ENCODE measurements at regions not wholly inside any gene's neighbourhood (a gene's known extent, or its start where the extent isn't known, plus 50 kb on each side); places are given as distances from the start of the nearest gene placed in this dataset.

- H3K9me3 ChIP-seq (ENCODE audit: low read length): no peaks in the 10 kb centered on the region
- ChIA-PET CTCF (ENCODE audit: low intra/inter-chr PET ratio, low total read pairs) (no interaction called here), POLR2A (no interaction called here)
- peaks cover 0 to 28% of the 10 kb centered on the region in 2 experiments; a peak in 3 of 5 replicates for H3K27me3 ChIP-seq (ENCODE audit: control insufficient read depth in 1 of 2, insufficient read depth in 2 of 2, low read length in 2 of 2)
- H3K27ac ChIP-seq (ENCODE audit: extremely low read length, insufficient read depth, low read length): no peak overlapping the region
- no peaks in the 10 kb centered on the region for H4K20me1 ChIP-seq (ENCODE audit: insufficient read depth, low read length)
- in situ Hi-C loops (cut with HindIII; ENCODE audit: extremely low pct_ligation_motif_present, low pct_unique_long_range_greater_than_20kb) (loop anchor here (5.0 kb wide), 1 partner anchor 691 kb away; the partner anchor contains the start of gene HOXD8), intact Hi-C loops (cut with micrococcal nuclease; ENCODE audit: unreplicated experiment) (loop anchor here (10.0 kb wide), 1 partner anchor 164 kb away; no protein-coding TSS in a partner anchor)
- no peaks in the 10 kb centered on the region for H3K79me2 ChIP-seq (ENCODE audit: insufficient read depth, low read length)
- no peak overlapping the region for H2AFZ ChIP-seq (ENCODE audit: low read length)
- no peaks in the 10 kb centered on the region for H3K36me3 ChIP-seq (replicated peaks in 1 of 2; ENCODE audit: control insufficient read depth in 1 of 2, insufficient read depth in 2 of 2, low read length in 2 of 2)
- whole genome bisulfite sequencing (ENCODE audit: low lambda C conversion rate): 2% methylated on average over 7 of the region's 7 CpGs
- no peak for DNase-seq (ENCODE audit: low spot score)
- no peak for ATAC-seq
- H3K4me3 ChIP-seq (replicated peaks in 1 of 3; ENCODE audit: insufficient read depth in 1 of 3, low read depth in 2 of 3, low read length in 3 of 3): no peak overlapping the region
- no peak for FAIRE-seq
- TF ChIP-seq NBN (conservative IDR thresholded peaks at IDR 0.05) (no peak), GMEB1 (CRISPR knock-in tag; IDR thresholded peaks at IDR 0.05; ENCODE audit: borderline replicate concordance) (no peak), YEATS4 (CRISPR knock-in tag; IDR thresholded peaks at IDR 0.05; ENCODE audit: borderline replicate concordance) (no peak)
- TF ChIP-seq, protein P1, sequence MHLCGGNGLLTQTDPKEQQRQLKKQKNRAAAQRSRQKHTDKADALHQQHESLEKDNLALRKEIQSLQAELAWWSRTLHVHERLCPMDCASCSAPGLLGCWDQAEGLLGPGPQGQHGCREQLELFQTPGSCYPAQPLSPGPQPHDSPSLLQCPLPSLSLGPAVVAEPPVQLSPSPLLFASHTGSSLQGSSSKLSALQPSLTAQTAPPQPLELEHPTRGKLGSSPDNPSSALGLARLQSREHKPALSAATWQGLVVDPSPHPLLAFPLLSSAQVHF (CRISPR knock-in tag; IDR thresholded peaks at IDR 0.05): no peak
- no peaks in the 10 kb centered on the region for H3K4me1 ChIP-seq (ENCODE audit: insufficient read depth, low read length)
- no peak overlapping the region for H3K9ac ChIP-seq (ENCODE audit: insufficient read depth, low read depth, low read length)
- BruUV-seq (replicated peaks): no TSS peak
- no peak overlapping the region for H3K4me2 ChIP-seq (ENCODE audit: low read depth, low read length)
These were observed 394.0 kb upstream of the HNRNPA3 start for GRCh38 chr2:176818617-176819016.

DNA sequence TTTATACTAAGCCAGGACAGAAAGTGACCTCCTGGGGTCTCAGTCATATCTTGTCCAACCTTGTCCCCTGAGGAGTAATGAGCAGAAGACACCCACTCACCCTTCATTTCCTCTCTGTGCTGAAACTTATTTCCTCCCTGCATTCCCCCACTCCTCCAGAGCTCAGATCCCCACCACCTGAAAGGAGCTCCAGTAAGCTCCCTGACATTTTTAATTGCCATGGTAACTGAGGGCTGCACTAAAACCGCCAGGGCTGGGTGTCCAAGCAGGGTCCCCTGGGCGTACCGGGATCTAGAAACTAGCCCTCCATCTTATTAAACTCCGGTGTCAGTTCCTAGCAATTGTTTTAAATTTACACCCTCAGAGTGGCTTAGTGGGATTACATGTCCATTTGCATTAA, 393.3 kb upstream of the HNRNPA3 start:
- Histone ChIP-seq H3K27ac (ENCODE audit: extremely low read length, insufficient read depth, low read length) (no peak overlapping the region), H3K4me2 (ENCODE audit: low read depth, low read length) (no peak overlapping the region), H3K9me3 (ENCODE audit: low read length) (no peaks in the 10 kb centered on the region), H3K4me1 (ENCODE audit: insufficient read depth, low read length) (no peaks in the 10 kb centered on the region), H3K27me3 (ENCODE audit: control insufficient read depth in 1 of 2, insufficient read depth in 2 of 2, low read length in 2 of 2) (peaks cover 0 to 28% of the 10 kb centered on the region in 2 experiments; a peak in 3 of 5 replicates), H3K4me3 (replicated peaks in 1 of 3; ENCODE audit: insufficient read depth in 1 of 3, low read depth in 2 of 3, low read length in 3 of 3) (no peak overlapping the region), H2AFZ (ENCODE audit: low read length) (no peak overlapping the region), H3K9ac (ENCODE audit: insufficient read depth, low read depth, low read length) (no peak overlapping the region), H4K20me1 (ENCODE audit: insufficient read depth, low read length) (no peaks in the 10 kb centered on the region), H3K79me2 (ENCODE audit: insufficient read depth, low read length) (no peaks in the 10 kb centered on the region), H3K36me3 (replicated peaks in 1 of 2; ENCODE audit: control insufficient read depth in 1 of 2, insufficient read depth in 2 of 2, low read length in 2 of 2) (no peaks in the 10 kb centered on the region)
- no peak for ATAC-seq
- in situ Hi-C loops (cut with HindIII; ENCODE audit: extremely low pct_ligation_motif_present, low pct_unique_long_range_greater_than_20kb) (loop anchor here (5.0 kb wide), 1 partner anchor 692 kb away; the partner anchor contains the start of gene HOXD8), intact Hi-C loops (cut with micrococcal nuclease; ENCODE audit: unreplicated experiment) (loop anchor here (10.0 kb wide), 1 partner anchor 165 kb away; no protein-coding TSS in a partner anchor)
- BruUV-seq (replicated peaks): no TSS peak
- CTCF ChIA-PET (ENCODE audit: low intra/inter-chr PET ratio, low total read pairs): no interaction called here
- WGBS (ENCODE audit: low lambda C conversion rate): 3% methylated on average over 4 of the region's 4 CpGs
- FAIRE-seq: no peak
- no peak for DNase-seq (ENCODE audit: low spot score)
- POLR2A ChIA-PET: no interaction called here
- TF ChIP-seq HMGA1 (CRISPR knock-in tag; conservative IDR thresholded peaks at IDR 0.05) (no peak), PPARG (CRISPR knock-in tag; conservative IDR thresholded peaks at IDR 0.05) (no peak), ZNF10 (CRISPR knock-in tag; IDR thresholded peaks at IDR 0.05; ENCODE audit: borderline replicate concordance, low read depth) (no peak), MEIS2 (CRISPR knock-in tag; IDR thresholded peaks at IDR 0.05) (no peak), ZBTB1 (CRISPR knock-in tag; IDR thresholded peaks at IDR 0.05; ENCODE audit: borderline replicate concordance) (no peak), ZNF678 (CRISPR knock-in tag; IDR thresholded peaks at IDR 0.05) (no peak), SRF (IDR thresholded peaks at IDR 0.05; ENCODE audit: low read depth, low read length) (no peak), ZFP1 (CRISPR knock-in tag; IDR thresholded peaks at IDR 0.05) (no peak), ZFP91 (CRISPR knock-in tag; IDR thresholded peaks at IDR 0.05; ENCODE audit: borderline replicate concordance) (no peak)
- TF ChIP-seq, protein P2, sequence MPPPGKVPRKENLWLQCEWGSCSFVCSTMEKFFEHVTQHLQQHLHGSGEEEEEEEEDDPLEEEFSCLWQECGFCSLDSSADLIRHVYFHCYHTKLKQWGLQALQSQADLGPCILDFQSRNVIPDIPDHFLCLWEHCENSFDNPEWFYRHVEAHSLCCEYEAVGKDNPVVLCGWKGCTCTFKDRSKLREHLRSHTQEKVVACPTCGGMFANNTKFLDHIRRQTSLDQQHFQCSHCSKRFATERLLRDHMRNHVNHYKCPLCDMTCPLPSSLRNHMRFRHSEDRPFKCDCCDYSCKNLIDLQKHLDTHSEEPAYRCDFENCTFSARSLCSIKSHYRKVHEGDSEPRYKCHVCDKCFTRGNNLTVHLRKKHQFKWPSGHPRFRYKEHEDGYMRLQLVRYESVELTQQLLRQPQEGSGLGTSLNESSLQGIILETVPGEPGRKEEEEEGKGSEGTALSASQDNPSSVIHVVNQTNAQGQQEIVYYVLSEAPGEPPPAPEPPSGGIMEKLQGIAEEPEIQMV (CRISPR knock-in tag; IDR thresholded peaks at IDR 0.05; ENCODE audit: low read depth): no peak

Measured in HepG2 (cell line).